ENCODE measurements at regions not wholly inside any gene's neighbourhood (a gene's known extent, or its start where the extent isn't known, plus 50 kb on each side); places are given as distances from the start of the nearest gene placed in this dataset.

DNA sequence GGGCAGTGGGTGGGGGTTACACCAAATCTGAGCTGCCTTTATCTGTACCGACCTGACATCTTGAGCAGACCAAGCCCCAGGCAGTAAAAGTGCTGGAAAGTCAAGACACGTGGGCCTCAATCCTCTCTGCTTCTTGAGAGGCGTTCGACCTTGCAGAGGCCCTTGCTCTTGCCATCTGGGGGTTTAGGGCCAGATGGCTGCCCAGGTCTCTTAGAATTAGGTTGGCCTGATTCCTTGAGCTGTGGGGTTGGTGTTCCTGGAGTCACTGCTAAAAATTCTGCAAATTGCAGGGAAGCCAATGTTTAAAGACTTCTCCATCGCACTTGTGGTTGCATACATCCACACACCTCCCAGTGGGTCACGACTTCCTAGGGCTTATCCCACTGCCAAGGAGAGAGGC, 238.2 kb upstream of the ASIC2 start:
- no peak for DNase-seq (ENCODE audit: low spot score in 2 of 2, unreplicated experiment in 2 of 2)
- Mint-ChIP-seq H3K27ac (no peak overlapping the region), H3K36me3 (no peaks in the 10 kb centered on the region), H3K27me3 (ENCODE audit: low read depth) (peaks cover 13% of the 10 kb centered on the region), H3K4me3 (no peak overlapping the region), H3K4me1 (no peaks in the 10 kb centered on the region), H3K9me3 (peaks cover 8% of the 10 kb centered on the region)
- TF ChIP-seq, protein P1, sequence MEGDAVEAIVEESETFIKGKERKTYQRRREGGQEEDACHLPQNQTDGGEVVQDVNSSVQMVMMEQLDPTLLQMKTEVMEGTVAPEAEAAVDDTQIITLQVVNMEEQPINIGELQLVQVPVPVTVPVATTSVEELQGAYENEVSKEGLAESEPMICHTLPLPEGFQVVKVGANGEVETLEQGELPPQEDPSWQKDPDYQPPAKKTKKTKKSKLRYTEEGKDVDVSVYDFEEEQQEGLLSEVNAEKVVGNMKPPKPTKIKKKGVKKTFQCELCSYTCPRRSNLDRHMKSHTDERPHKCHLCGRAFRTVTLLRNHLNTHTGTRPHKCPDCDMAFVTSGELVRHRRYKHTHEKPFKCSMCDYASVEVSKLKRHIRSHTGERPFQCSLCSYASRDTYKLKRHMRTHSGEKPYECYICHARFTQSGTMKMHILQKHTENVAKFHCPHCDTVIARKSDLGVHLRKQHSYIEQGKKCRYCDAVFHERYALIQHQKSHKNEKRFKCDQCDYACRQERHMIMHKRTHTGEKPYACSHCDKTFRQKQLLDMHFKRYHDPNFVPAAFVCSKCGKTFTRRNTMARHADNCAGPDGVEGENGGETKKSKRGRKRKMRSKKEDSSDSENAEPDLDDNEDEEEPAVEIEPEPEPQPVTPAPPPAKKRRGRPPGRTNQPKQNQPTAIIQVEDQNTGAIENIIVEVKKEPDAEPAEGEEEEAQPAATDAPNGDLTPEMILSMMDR (IDR thresholded peaks at IDR 0.05; ENCODE audit: unreplicated experiment) = no peak

DNA sequence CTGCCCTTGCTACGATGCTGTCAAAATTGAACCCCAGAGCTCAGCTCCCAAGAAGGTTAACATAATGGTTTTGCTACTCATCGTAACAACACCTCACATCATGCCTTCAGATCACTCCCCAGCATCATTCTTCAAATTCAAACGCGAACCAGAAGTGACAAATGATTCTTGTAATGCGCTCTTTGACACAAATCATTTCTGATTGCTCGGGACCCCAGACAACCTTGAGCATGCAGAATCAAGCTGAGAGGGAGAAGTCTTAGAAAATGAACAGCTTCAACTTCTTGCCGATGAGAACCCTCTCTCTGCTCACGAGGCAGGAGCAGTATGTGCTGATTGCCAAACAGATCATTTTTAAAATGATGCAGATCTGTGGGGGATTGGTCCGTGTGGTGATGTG, 241.0 kb upstream of the ASIC2 start:
- H3K27ac Mint-ChIP-seq = no peak overlapping the region
- TF ChIP-seq, protein P1 (IDR thresholded peaks at IDR 0.05; ENCODE audit: unreplicated experiment) = no peak
- H3K4me1 Mint-ChIP-seq = no peaks in the 10 kb centered on the region
- peaks cover 27% of the 10 kb centered on the region for H3K27me3 Mint-ChIP-seq (ENCODE audit: low read depth)
- H3K4me3 Mint-ChIP-seq = no peak overlapping the region
- H3K9me3 Mint-ChIP-seq = no peaks in the 10 kb centered on the region
- no peaks in the 10 kb centered on the region for H3K36me3 Mint-ChIP-seq
- DNase-seq (ENCODE audit: low spot score in 2 of 2, unreplicated experiment in 2 of 2) = no peak

DNA sequence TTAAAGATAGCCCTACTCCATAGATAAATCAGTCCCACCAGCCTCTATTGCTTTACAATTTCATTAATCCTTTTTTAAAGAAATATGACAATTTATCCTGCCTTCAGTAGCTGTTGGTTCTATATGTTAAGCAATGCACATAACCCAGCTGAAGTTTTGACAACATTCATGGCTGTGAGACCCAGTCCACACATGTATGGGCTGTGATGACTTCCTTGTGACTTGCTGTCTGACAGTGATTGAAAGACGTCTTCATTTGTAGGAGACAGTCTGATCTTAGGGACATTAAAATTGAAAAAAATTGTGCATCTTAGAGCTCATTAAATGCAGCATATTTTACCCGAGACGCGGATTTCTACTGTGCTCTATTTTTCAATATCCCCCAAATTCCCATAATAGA, 252.0 kb upstream of the ASIC2 start:
- Mint-ChIP-seq H3K4me1 (no peaks in the 10 kb centered on the region), H3K27ac (no peak overlapping the region), H3K4me3 (no peak overlapping the region), H3K36me3 (no peaks in the 10 kb centered on the region), H3K27me3 (ENCODE audit: low read depth) (peaks cover 76% of the 10 kb centered on the region), H3K9me3 (no peaks in the 10 kb centered on the region)
- DNase-seq (ENCODE audit: low spot score in 2 of 2, unreplicated experiment in 2 of 2) = no peak
- TF ChIP-seq, protein P1 (IDR thresholded peaks at IDR 0.05; ENCODE audit: unreplicated experiment) = no peak

DNA sequence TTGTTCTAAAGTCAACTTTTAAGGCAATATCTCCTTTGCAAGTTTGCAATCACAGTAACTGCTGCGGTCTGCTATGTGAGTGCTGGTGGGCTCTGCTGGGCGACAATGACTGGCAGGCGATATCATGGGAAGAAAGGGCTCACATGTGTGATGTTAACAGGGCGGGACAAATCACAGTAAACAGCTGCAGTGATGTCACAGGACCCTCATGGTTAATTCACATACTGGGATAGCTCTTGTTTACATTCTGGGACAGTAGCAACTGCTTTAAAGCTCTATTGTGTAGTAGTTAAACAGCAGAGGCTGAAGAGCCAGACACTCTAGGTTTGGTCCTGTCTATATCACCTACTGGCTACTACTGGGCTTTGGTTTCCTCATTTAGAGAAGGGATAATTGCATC, 257.2 kb upstream of the ASIC2 start:
- H3K27me3 Mint-ChIP-seq (ENCODE audit: low read depth) = peaks cover 72% of the 10 kb centered on the region
- TF ChIP-seq, protein P1 (IDR thresholded peaks at IDR 0.05; ENCODE audit: unreplicated experiment) = no peak
- H3K36me3 Mint-ChIP-seq = no peaks in the 10 kb centered on the region
- no peak for DNase-seq (ENCODE audit: low spot score in 2 of 2, unreplicated experiment in 2 of 2)
- no peak overlapping the region for H3K4me3 Mint-ChIP-seq
- H3K9me3 Mint-ChIP-seq = no peaks in the 10 kb centered on the region
- no peaks in the 10 kb centered on the region for H3K4me1 Mint-ChIP-seq
- H3K27ac Mint-ChIP-seq = no peak overlapping the region

DNA sequence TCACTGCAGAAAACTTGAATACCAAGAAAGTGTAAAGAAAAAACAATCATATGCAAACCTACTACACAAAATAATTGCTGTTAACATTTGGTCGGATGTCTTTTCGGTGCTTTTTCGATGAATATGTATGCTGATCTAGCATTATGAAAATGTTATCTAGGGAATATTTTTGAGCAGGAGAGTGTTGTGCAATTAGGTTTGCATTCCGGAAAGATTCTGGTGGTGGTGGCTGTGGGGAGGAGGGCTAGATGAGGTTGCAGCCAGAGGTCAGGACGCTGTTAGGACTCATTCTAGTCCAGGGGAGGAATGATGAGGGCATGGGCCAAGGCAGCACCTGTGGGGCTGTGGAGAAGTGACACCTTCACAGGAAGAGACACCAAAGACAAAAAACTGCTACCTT, 258.0 kb upstream of the ASIC2 start:
- Mint-ChIP-seq H3K27ac (no peak overlapping the region), H3K27me3 (ENCODE audit: low read depth) (peaks cover 65% of the 10 kb centered on the region), H3K36me3 (no peaks in the 10 kb centered on the region), H3K4me3 (no peak overlapping the region), H3K9me3 (no peaks in the 10 kb centered on the region), H3K4me1 (no peaks in the 10 kb centered on the region)
- TF ChIP-seq, protein P1 (IDR thresholded peaks at IDR 0.05; ENCODE audit: unreplicated experiment) = no peak
- DNase-seq (ENCODE audit: low spot score in 2 of 2, unreplicated experiment in 2 of 2) = no peak

DNA sequence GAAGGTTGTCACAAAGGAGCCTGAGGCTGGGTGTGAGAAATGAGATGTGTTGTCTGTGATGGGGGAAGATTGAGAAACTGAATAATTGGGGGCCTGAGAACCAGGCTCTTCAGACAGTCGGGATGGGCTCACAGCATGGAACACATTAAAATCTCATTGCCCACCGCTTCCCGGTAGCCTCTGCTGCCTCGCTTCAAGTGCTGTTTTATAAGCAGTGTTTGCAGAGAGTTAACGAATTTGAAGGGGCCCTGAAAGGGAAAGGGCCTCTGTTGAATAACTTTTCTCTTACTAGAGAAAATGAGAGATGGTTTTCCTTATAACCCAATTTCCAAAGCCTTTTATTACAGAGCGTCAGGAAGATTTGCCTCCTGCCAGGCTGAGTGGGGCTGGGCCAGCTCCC, 258.8 kb upstream of the ASIC2 start:
- Mint-ChIP-seq H3K27ac (no peak overlapping the region), H3K4me1 (no peaks in the 10 kb centered on the region), H3K9me3 (peaks cover under 1% of the 10 kb centered on the region), H3K4me3 (no peak overlapping the region), H3K36me3 (no peaks in the 10 kb centered on the region), H3K27me3 (ENCODE audit: low read depth) (peaks cover 61% of the 10 kb centered on the region)
- TF ChIP-seq, protein P1 (IDR thresholded peaks at IDR 0.05; ENCODE audit: unreplicated experiment) = no peak
- no peak for DNase-seq (ENCODE audit: low spot score in 2 of 2, unreplicated experiment in 2 of 2)

Measured in mesothelial cell of epicardium (in vitro differentiated cells).